Activated B cell treated with CpG ODN at 0.5 μM for 24 hours (primary cell): ENCODE measurements at regions not wholly inside any gene's neighbourhood (a gene's known extent, or its start where the extent isn't known, plus 50 kb on each side); places are given as distances from the start of the nearest gene placed in this dataset.

Experiments
- ATAC-seq: fragments of 200-7000 bp; cut with Tn5 transposase; one replicate; pipeline ENCODE4 v1.10.0; 2021; ENCODE audit warnings: low read depth, mild to moderate bottlenecking, moderate library complexity
- CTCF ChIA-PET: fragments of 350-600 bp; sonication (Branson Sonifier 250); formaldehyde crosslinking; loops from one replicate; lab custom pipeline; 2021; ENCODE audit warnings: antibody characterized with exemption; lab: Charles Lee
- POLR2A ChIA-PET: fragments of 350-600 bp; sonication (Branson Sonifier 250); formaldehyde crosslinking; loops from one replicate; lab custom pipeline; 2021; ENCODE audit warnings: antibody characterized with exemption; lab: Charles Lee
- DNase-seq: peaks from one replicate; pipeline ENCODE4 v3.0.0; 2022
- H3K27ac Mint-ChIP-seq: one replicate; pipeline ENCODE4 v1.8.0; 2020; ENCODE audit warnings: mixed read lengths
- H3K27me3 Mint-ChIP-seq: one replicate; pipeline ENCODE4 v1.8.0; 2021; ENCODE audit warnings: mixed read lengths
- H3K36me3 Mint-ChIP-seq: one replicate; pipeline ENCODE4 v1.8.0; 2021; ENCODE audit warnings: low read depth, mixed read lengths
- H3K4me1 Mint-ChIP-seq: one replicate; pipeline ENCODE4 v1.8.0; 2021; ENCODE audit warnings: mixed read lengths
- H3K4me3 Mint-ChIP-seq: one replicate; pipeline ENCODE4 v1.8.0; 2020; ENCODE audit warnings: mild to moderate bottlenecking, mixed read lengths
- H3K9me3 Mint-ChIP-seq: one replicate; pipeline ENCODE4 v1.8.0; 2020; ENCODE audit warnings: mixed read lengths
- CTCF ChIP-seq: fragments of 200-600 bp; IDR thresholded peaks from one replicate; pipeline ENCODE4 v1.8.0; 2022; ENCODE audit warnings: antibody characterized with exemption, mild to moderate bottlenecking
- intact Hi-C: fragments of 100-400 bp; cut with micrococcal nuclease; formaldehyde crosslinking; loops from one replicate; pipeline ENCODE4 v1.15.1; 2024

- Mint-ChIP-seq H3K36me3 (no peaks in the 10 kb centered on the region), H3K4me1 (no peaks in the 10 kb centered on the region), H3K4me3 (no peak overlapping the region), H3K9me3 (no peaks in the 10 kb centered on the region), H3K27me3 (no peaks in the 10 kb centered on the region), H3K27ac (no peak overlapping the region)
- DNase-seq (no peak), ATAC-seq (no peak)
- intact Hi-C loops, result no loop called here
- TF ChIP-seq CTCF, result no peak
- ChIA-PET CTCF (no interaction called here), POLR2A (no interaction called here)
Observed at GRCh38 chr7:115662676-115663075, 367.9 kb downstream of the TFEC start.

- ChIA-PET CTCF (no interaction called here), POLR2A (no interaction called here)
- DNase-seq (no peak), ATAC-seq (no peak)
- H3K9me3 Mint-ChIP-seq, result no peaks in the 10 kb centered on the region
- intact Hi-C loops, result no loop called here
- TF ChIP-seq CTCF, result no peak
- no peaks in the 10 kb centered on the region for H3K4me1 Mint-ChIP-seq
- no peaks in the 10 kb centered on the region for H3K27me3 Mint-ChIP-seq
- H3K36me3 Mint-ChIP-seq, result no peaks in the 10 kb centered on the region
- H3K4me3 Mint-ChIP-seq, result no peak overlapping the region
- no peak overlapping the region for H3K27ac Mint-ChIP-seq
Observed at GRCh38 chr7:115662120-115662519, 368.4 kb downstream of the TFEC start.

- no peaks in the 10 kb centered on the region for H3K27me3 Mint-ChIP-seq
- DNase-seq (no peak), ATAC-seq (no peak)
- no peaks in the 10 kb centered on the region for H3K4me1 Mint-ChIP-seq
- H3K27ac Mint-ChIP-seq, result no peak overlapping the region
- TF ChIP-seq CTCF, result no peak
- ChIA-PET CTCF (no interaction called here), POLR2A (no interaction called here)
- no peaks in the 10 kb centered on the region for H3K36me3 Mint-ChIP-seq
- intact Hi-C loops, result no loop called here
- no peak overlapping the region for H3K4me3 Mint-ChIP-seq
- no peaks in the 10 kb centered on the region for H3K9me3 Mint-ChIP-seq
Observed at GRCh38 chr7:115658223-115658622, 372.3 kb downstream of the TFEC start.

- DNase-seq, result no peak
- Mint-ChIP-seq H3K27me3 (no peaks in the 10 kb centered on the region), H3K4me3 (no peak overlapping the region), H3K9me3 (no peaks in the 10 kb centered on the region), H3K36me3 (no peaks in the 10 kb centered on the region), H3K4me1 (no peaks in the 10 kb centered on the region), H3K27ac (no peak overlapping the region)
- ChIA-PET CTCF (no interaction called here), POLR2A (no interaction called here)
- no peak for TF ChIP-seq CTCF
- intact Hi-C loops, result no loop called here
- no peak for ATAC-seq
Observed at GRCh38 chr7:115654384-115655214, 376.0 kb downstream of the TFEC start.

GRCh38 chr7:115649429-115649828, 381.1 kb downstream of the TFEC start:
- ATAC-seq (no peak), DNase-seq (no peak)
- POLR2A ChIA-PET, result no interaction called here
- Mint-ChIP-seq H3K27me3 (no peaks in the 10 kb centered on the region), H3K36me3 (no peaks in the 10 kb centered on the region), H3K27ac (no peak overlapping the region), H3K9me3 (no peaks in the 10 kb centered on the region), H3K4me1 (no peaks in the 10 kb centered on the region), H3K4me3 (no peak overlapping the region)
- no peak for TF ChIP-seq CTCF
- intact Hi-C loops, result no loop called here
- CTCF ChIA-PET, result no interaction called here
